GM23248 (cell line): ENCODE measurements at regions not wholly inside any gene's neighbourhood (a gene's known extent, or its start where the extent isn't known, plus 50 kb on each side); places are given as distances from the start of the nearest gene placed in this dataset.

Source experiments
- EZH2 ChIP-seq: fragments of 200-600 bp; sonication (generic); IDR thresholded peaks from 2 replicates; pipeline ENCODE4 v1.6.1; 2018; ENCODE audit warnings: antibody characterized with exemption, mild to moderate bottlenecking; ENCODE audit not compliant: insufficient read depth, poor library complexity, severe bottlenecking
- EZH2phosphoT487 ChIP-seq: fragments of 200-600 bp; sonication (generic); IDR thresholded peaks from 2 replicates; pipeline ENCODE4 v1.6.1; 2018; ENCODE audit warnings: antibody characterized with exemption, moderate library complexity, mild to moderate bottlenecking, low read depth; ENCODE audit not compliant: insufficient read depth

- TF ChIP-seq EZH2 (no peak), EZH2phosphoT487 (no peak)
These were observed 502.3 kb upstream of the UBE2E2 start for GRCh38 chr3:22700876-22701275.
